HG03280 (cell line): ENCODE measurements at regions not wholly inside any gene's neighbourhood (a gene's known extent, or its start where the extent isn't known, plus 50 kb on each side); places are given as distances from the start of the nearest gene placed in this dataset.

ENCODE experiments used
- ATAC-seq: cut with Tn5 transposase; IDR thresholded peaks from one replicate; pipeline ENCODE4 v1.9.1; 2021; ENCODE audit warnings: mild to moderate bottlenecking, moderate library complexity; ENCODE audit not compliant: unreplicated experiment

DNA sequence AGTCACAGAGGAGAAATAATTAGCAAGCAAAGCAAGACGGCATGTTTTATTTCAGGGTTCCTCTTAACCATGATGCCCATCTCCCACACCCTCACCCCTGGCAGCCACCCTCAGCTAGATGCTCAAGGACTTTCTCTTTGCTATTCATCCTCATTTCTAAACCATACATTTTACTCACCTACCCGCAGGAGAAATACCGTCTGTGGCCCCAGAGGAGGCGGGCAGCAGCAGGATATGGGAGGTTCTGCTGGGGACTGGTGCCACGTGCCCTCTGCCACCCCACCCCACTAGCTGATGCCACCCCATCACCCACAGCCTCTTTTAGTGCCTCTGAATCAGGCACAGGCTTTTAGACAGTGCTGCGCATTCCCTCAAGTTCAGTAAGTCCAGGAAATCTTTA, 168.7 kb upstream of the ITGB1 start:
- no peak for ATAC-seq

DNA sequence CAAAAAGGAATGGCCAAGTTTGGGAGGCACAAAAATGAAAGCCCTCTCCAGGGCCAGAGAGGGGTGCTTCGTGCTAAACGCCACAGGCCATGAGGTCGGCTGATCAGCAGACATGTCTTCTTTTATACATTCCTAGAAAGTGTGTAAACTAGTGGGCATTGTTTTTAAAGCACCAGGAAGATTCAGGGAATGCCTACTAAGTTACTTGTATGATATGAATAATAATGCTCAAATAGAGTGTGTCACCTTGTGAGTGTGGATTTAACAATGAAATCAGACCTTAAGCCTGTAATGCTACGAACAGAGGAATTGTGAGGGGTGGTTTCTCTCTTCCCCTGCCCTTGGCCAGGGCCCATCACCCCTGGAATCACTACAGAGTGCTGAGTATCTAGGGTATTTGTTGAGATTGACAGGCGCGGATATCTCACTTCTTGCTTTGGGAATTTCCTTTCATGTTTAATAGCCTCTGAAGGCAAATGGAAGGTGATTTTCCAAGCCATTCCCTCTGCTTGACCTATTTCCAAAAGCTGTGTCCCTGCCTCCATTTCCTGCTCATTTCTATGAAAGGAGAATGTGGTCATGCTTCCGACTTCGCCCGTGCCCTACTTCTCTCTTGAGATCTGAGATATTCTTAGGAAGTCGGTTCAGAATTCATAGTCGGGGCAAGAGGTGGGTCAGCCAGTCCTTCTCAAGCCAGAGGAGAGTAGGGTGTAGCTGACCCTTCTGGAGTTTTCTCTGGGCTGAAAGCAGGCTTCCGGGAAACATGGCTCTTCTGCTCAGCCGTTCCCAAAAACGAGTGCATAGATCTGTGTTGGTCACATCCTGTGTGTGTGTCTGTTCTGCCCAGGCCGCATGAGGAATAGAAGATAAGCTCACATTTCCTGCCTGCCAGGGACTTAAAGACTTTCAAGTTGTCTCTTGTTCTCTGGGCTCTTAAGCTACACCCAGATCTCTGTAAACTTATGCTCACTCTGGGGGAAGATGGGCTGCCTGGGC, 167.8 kb upstream of the ITGB1 start:
- no peak for ATAC-seq

GRCh38 chr10:33125111-33125510, 167.1 kb upstream of the ITGB1 start:
- ATAC-seq, result no peak

DNA sequence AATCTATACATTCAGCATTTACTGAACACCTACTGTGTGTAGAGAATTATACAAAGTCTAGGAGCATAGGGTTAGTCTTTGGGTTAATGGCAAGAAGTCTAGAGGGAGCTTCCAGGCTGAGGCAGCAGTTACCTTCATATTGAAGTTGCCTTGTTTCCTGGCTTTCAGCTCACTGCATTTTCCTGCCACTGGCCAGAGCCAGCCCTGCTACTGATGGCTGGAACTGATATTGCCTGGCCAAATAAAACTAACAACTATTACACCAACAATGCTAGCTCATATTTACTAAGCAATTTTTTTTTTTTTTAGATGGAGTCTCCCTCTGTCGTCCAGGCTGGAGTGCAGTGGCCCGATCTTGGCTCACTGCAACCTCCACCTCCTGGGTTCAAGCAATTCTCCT, 165.7 kb upstream of the ITGB1 start:
- ATAC-seq, result no peak

- ATAC-seq, result no peak
These were observed 164.2 kb upstream of the ITGB1 start for GRCh38 chr10:33122014-33122809.

DNA sequence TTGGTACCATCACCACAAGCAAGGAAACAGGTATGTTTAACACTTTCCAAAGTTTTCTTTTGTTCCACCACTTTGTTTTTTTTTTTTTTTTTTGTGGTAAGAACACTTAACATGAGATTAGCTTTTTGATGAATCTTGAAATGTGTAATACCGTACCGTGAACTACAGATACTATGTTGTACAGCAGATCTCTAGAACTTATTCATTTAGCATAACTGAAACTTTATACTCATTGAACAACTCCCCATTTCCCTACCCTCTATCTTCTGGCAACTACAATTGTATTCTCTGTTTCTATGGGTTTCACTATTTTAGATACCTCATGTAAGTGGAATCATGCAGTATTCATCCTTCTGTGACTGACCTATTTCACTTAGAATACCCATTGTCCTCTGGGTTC, 162.7 kb upstream of the ITGB1 start:
- no peak for ATAC-seq

GRCh38 chr10:33120275-33120674, 162.2 kb upstream of the ITGB1 start:
- no peak for ATAC-seq

GRCh38 chr10:33117816-33118215, 159.8 kb upstream of the ITGB1 start:
- ATAC-seq, result no peak

DNA sequence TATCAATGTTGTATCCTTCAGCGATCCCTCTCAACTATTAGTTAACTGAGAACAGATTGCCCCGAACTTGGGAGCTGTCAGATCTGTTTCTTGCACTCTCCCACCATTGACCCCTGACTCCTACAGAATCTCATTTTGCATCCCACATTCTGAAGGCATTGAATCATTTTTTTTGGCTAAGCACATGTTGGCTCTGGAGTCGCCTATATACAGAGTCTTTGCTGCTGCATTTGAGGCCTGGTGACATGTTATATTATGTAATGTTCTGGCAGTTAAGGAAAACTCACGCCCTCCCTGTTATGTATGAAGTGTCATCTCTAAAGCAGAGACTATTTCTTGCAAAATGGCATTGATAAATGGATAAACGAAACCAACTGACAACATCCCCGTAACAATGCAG, 159.2 kb upstream of the ITGB1 start:
- no peak for ATAC-seq

DNA sequence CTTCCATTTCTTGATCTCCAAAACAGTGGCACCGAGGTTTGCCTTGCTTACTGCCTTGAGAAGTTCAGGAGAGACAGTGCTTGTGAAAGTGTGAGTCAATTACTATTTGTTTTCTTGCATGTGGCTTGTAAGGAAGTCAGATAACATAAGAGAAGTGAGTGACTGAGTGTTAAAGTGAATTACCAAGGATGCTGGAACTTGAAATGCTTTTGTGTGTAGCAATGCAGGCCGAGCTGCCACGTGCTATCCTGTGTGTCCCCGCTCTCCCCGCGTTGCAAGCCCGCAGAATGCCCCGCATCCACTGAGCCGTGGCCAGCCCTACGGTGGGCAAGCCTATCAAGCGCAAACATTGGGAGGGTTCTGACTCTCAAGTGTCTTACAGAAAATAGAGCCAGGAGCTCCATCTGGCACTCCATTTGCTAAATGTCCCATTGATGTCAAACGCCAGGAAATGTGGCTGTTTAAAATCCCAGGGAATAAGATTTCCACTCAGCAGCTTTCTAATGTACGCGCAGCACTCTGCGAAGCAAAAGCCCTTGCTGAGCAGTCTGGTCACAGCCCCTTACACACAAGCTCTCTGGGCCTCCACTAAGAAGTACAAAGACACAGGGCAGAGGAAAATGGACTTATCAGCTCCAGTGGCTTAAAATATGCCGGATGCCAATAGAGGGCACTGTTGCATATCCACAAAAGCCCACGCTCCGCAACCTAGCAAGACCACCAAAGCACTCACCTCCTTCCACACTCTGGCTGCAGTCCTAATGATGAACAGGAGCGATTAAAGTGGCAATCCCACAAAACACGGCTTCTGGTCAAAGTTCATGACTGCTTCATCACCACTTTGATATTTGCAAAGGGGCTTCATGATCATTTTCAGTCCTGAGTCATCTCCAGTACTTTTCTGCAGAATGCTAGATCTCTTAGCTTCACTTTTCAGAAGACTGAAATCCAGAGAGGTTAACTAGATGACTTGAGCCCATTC, 158.0 kb upstream of the ITGB1 start:
- no peak for ATAC-seq

DNA sequence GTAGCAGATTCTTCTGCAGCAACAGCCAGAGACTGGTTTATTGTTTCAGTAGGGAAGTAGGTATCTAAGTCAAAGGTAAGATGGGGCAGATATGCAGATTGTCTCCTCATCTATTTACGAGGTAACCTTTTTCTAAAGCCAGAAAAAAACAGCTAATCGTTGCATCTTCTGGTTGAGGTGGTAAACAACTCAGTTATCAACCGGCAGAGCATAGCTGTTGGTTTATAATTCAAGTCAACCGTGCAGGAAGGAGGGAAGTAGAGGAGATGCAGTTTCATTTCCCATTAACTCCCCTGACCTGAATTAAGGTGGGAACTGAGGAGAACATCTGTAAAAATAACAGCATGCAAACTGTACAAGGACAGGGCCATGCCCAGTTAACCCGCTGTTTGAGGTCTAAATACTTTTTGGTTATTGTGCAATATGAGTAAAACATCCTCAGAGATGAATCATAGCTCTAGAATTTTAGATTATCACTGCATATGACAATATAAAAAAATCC, 156.5 kb upstream of the ITGB1 start:
- no peak for ATAC-seq

DNA sequence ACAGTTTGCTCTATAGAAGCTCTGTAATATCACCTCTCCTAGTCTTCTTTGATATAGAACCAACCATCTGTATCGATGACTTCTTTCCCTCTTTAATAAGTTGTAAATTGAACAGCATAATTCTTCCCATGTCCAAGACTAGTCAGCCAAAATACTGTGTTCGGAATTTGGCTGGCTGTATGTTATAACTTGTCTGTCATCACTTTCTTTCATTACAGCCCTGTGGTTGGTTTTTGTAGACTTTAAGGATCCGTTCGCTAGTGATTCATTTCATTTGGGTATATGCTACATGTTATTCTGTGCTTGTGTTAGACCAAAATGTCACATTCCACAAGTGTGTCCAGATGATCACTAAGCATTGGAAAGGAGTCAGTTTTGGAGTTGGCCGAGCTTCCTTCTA, 155.4 kb upstream of the ITGB1 start:
- ATAC-seq, result no peak

DNA sequence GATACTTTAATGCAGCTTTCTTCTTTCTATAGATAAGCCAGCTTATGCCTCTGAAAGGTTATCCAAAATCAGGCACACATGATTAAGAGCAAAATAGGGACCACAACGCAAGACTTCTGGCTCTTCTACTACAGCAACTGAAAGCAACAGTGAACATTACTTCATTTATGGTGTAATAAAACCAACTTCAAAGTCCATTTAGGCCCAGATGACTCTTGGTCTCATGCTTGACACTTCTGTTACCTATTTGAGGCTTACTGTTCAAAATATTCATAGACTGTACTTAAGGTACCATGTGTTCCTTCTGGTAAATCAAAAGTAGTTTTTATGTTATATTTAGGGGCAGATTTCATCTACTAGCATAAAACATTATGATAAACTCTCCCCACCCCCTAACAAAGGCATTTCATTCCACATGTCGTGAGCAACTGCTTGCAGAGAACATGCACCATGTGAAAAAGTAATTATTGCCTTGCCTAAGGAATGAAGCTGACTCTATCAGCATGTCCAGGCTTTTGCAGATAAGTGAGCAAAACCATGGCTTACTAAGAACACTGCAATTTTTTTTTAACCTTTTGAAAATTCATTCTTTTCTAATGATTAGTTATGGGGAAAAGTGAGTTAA, 154.9 kb upstream of the ITGB1 start:
- ATAC-seq, result no peak

- ATAC-seq, result no peak
These were observed 153.5 kb upstream of the ITGB1 start for GRCh38 chr10:33111488-33112051.

DNA sequence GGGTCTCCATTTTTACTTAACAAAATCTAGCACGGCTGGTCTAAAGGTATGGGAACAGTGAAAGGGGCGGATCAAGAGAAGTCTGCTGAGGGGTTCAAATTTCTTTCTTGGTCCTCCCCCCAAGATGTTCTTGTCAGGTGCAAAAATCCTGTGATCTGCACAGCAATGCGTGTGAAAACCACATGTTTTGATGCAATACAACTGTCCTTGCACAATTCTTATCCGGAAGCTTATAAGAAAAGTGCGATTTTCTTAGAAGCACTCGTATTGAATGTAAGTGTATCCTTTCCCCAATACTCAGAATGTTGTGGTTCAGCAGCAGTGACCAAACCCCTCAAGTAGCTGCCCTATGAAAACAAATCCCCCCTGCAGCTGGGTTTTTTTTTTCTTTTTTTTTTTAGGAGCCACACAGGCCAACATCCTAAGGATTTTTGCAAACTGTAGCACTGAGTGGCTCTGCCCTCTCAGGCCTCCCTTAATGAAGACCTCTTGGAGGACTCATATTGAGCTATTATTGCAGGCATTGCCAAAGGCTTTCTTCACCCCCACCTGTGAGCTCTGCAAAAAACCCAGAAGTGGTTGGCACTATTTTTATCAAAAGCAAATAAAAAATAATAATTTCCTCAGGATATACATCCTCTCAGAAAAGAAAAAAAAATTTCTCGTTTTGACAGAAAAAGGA, 151.9 kb upstream of the ITGB1 start:
- ATAC-seq, result no peak

DNA sequence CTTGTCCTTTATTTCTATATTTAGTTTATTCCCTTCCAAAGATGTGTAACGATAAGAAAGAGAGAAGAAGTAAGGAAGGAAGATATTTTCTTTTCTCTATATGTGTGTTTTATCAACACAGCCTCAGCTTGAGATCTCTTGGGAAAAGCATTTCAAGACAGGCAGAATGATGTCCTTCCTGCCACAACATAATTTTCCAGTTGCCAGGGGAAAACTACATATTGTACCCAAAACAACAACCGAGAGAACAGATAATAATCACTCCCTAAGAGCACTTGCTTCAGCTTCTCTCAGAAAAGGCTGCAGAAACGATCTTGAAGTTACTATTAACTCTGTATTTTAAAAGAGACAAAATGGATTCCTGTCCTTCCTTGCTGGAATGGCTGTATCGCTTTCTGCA, 151.4 kb upstream of the ITGB1 start:
- ATAC-seq, result no peak

DNA sequence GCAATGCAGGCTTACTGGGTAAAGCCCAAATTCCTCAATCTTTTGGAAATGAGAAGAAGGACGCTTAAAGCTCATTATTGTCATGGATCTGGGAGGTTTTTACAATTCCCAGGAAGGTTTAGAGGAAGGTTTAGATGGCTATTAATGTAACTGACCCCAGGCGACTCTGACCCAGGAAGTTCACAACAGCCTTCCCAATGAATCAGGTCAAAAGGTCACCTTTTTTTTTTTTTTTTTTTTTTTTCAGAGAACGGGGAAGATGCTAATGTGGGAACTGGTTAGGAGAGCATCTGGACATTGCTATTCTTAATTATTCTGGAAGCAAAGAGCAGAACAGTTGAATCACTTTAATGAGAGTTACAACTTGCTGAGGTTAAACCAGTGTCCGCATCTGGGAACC, 149.9 kb upstream of the ITGB1 start:
- ATAC-seq, result no peak

DNA sequence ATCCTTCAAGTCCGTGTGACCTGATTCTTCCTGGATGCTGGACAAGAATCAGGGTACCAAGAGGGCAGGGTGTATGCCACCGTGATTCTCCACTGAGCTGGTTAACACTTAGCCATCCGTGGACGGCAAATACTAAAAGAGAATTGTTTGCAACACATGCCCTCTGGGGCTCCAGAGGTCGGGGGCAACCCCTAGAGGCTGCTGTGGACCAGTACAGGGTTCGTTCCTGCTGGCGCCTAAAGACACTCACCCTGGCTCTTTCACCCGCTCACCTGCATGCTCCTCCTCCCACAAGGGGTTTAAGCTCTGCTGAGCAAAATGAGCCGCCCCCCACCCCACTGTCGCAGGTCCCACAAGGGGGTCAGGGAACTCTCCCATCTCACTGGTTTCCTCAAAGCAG, 148.7 kb upstream of the ITGB1 start:
- ATAC-seq, result no peak

- no peak for ATAC-seq
These were observed 145.9 kb upstream of the ITGB1 start for GRCh38 chr10:33103863-33104379.
